GM12865 (cell line): ENCODE measurements at regions not wholly inside any gene's neighbourhood (a gene's known extent, or its start where the extent isn't known, plus 50 kb on each side); places are given as distances from the start of the nearest gene placed in this dataset.
A peak's percentile ranks its signal among the peaks of the same experiment; 100 is the strongest.

Experiments used
- DNase-seq: peaks from one replicate; pipeline ENCODE4 v3.0.0; 2010; ENCODE audit warnings: low read depth
- H3K4me3 ChIP-seq: 2 replicates; pipeline ENCODE4 v1.5.1; 2011; ENCODE audit warnings: mild to moderate bottlenecking, low read depth, low read length, control low read depth
- TF ChIP-seq, protein P1 (sequence below): IDR thresholded peaks from 2 replicates; pipeline ENCODE4 v1.5.1; 2011; ENCODE audit warnings: low read length, control low read depth, low read depth, inconsistent platforms; ENCODE audit not compliant: insufficient read depth; ENCODE audit errors: missing control alignments

DNA sequence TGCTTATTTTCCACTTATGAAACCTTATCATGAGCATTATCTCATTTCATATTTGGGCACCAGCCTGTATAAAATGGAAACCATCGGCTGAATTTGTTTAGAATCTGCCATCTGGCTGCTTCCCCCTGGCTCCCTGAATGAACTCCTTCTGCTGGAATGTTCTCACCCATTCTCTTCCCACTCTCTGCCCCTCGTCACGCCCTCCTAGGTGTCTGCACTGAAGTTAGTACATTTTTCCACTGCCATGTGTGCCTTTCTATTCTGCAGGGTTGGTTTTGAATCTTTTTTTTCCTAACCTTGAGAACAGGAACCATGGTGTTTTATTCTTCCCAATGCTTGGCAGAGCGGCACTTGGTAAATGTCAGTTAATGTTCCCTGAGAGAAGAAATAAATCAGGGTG lies 359.7 kb downstream of the MLLT3 start:
- TF ChIP-seq, protein P1, sequence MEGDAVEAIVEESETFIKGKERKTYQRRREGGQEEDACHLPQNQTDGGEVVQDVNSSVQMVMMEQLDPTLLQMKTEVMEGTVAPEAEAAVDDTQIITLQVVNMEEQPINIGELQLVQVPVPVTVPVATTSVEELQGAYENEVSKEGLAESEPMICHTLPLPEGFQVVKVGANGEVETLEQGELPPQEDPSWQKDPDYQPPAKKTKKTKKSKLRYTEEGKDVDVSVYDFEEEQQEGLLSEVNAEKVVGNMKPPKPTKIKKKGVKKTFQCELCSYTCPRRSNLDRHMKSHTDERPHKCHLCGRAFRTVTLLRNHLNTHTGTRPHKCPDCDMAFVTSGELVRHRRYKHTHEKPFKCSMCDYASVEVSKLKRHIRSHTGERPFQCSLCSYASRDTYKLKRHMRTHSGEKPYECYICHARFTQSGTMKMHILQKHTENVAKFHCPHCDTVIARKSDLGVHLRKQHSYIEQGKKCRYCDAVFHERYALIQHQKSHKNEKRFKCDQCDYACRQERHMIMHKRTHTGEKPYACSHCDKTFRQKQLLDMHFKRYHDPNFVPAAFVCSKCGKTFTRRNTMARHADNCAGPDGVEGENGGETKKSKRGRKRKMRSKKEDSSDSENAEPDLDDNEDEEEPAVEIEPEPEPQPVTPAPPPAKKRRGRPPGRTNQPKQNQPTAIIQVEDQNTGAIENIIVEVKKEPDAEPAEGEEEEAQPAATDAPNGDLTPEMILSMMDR = no peak
- no peak overlapping the region for H3K4me3 ChIP-seq

GRCh38 chr9:20256284-20256948 lies 365.9 kb downstream of the MLLT3 start:
- DNase-seq = peak; percentile 9
- TF ChIP-seq, protein P1 = no peak
- no peak overlapping the region for H3K4me3 ChIP-seq

More for the DNA sequence above, 359.7 kb downstream of the MLLT3 start:
- no peak for DNase-seq

DNA sequence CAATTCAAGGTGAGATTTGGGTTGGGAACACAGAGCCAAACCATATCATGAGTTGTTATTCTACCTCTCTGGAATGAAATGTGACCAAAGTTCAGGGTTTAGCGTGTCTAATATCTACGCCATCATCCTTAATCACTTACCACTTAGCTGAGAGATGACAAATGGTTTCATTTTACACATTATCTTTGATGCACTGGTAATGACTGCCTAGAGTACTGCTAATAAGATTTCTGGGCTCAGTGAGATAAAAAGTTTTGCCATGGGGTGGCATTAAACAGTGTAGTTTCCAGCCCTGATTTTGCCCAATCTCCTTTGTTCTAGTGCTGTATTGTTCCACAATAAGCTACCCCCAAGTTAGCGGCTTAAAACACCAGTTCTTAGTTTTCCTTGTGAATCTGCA lies 367.2 kb downstream of the MLLT3 start:
- TF ChIP-seq, protein P1 = no peak
- DNase-seq = no peak
- H3K4me3 ChIP-seq = no peak overlapping the region

- H3K4me3 ChIP-seq = no peak overlapping the region
- no peak for DNase-seq
- TF ChIP-seq, protein P1 = no peak
Observed at GRCh38 chr9:20253635-20254034, 368.7 kb downstream of the MLLT3 start.

- TF ChIP-seq, protein P1 = no peak
- DNase-seq = no peak
- H3K4me3 ChIP-seq = no peak overlapping the region
Observed at GRCh38 chr9:20252778-20253177, 369.5 kb downstream of the MLLT3 start.

GRCh38 chr9:20250791-20251190 lies 371.5 kb downstream of the MLLT3 start:
- no peak for DNase-seq
- H3K4me3 ChIP-seq = no peak overlapping the region
- TF ChIP-seq, protein P1 = no peak

- TF ChIP-seq, protein P1 = no peak
- no peak overlapping the region for H3K4me3 ChIP-seq
- DNase-seq = no peak
Observed at GRCh38 chr9:20244271-20244670, 378.0 kb downstream of the MLLT3 start.
